Stimulated activated CD4-positive, alpha-beta T cell treated with anti-CD3 and anti-CD28 coated beads, Interleukin-1b, Interleukin-23, amount 100 ng/mL, for 4 hours (primary cell): ENCODE measurements at regions not wholly inside any gene's neighbourhood (a gene's known extent, or its start where the extent isn't known, plus 50 kb on each side); places are given as distances from the start of the nearest gene placed in this dataset.
"Not testable (repeated sequence)": the region's sequence is repeated elsewhere in the genome, so short reads cannot be mapped to it uniquely, and the experiment has no call there.

ENCODE experiments used
- DNase-seq, 2 donors: peaks; one replicate each; pipeline ENCODE4 v3.0.0-alpha.2; 2020; ENCODE audit warnings: low read depth in 2 of 2

GRCh38 chr9:110093417-110093816 is 114.5 kb downstream of the C9orf152 start:
- DNase-seq: no peak

- no peak for DNase-seq
Measured at GRCh38 chr9:110093871-110094270, 114.1 kb downstream of the C9orf152 start.

GRCh38 chr9:110095161-110095595 is 112.8 kb downstream of the C9orf152 start:
- DNase-seq: no peak

- DNase-seq: no peak
Measured at GRCh38 chr9:110095776-110096175, 112.2 kb downstream of the C9orf152 start.

- DNase-seq: not testable (repeated sequence)
Measured at GRCh38 chr9:110096674-110097073, 111.3 kb downstream of the C9orf152 start.

GRCh38 chr9:110099236-110100095 is 108.5 kb downstream of the C9orf152 start:
- no peak for DNase-seq

GRCh38 chr9:110101531-110102161 is 106.3 kb downstream of the C9orf152 start:
- no peak for DNase-seq

GRCh38 chr9:110103257-110103656 is 104.7 kb downstream of the C9orf152 start:
- no peak for DNase-seq

- no peak for DNase-seq
Measured at GRCh38 chr9:110104261-110104809, 103.6 kb downstream of the C9orf152 start.

- DNase-seq: no peak
Measured at GRCh38 chr9:110105107-110105506, 102.9 kb downstream of the C9orf152 start.

GRCh38 chr9:110106661-110107060 is 101.3 kb downstream of the C9orf152 start:
- DNase-seq: no peak

- no peak for DNase-seq
Measured at GRCh38 chr9:110109333-110110092, 98.4 kb downstream of the C9orf152 start.

GRCh38 chr9:110110154-110110553 is 97.8 kb downstream of the C9orf152 start:
- DNase-seq: no peak

- DNase-seq: no peak
Measured at GRCh38 chr9:110111868-110112267, 96.1 kb downstream of the C9orf152 start.

- no peak for DNase-seq
Measured at GRCh38 chr9:110112792-110113191, 95.2 kb downstream of the C9orf152 start.

- no peak for DNase-seq
Measured at GRCh38 chr9:110114086-110114858, 93.7 kb downstream of the C9orf152 start.

- no peak for DNase-seq
Measured at GRCh38 chr9:110114859-110115201, 93.1 kb downstream of the C9orf152 start.

GRCh38 chr9:110115341-110115820 is 92.6 kb downstream of the C9orf152 start:
- DNase-seq: no peak

GRCh38 chr9:110115826-110116542 is 92.0 kb downstream of the C9orf152 start:
- DNase-seq: no peak

GRCh38 chr9:110116543-110116885 is 91.4 kb downstream of the C9orf152 start:
- no peak for DNase-seq

- DNase-seq: no peak
Measured at GRCh38 chr9:110121170-110121569, 86.8 kb downstream of the C9orf152 start.
